ENCODE measurements at regions not wholly inside any gene's neighbourhood (a gene's known extent, or its start where the extent isn't known, plus 50 kb on each side); places are given as distances from the start of the nearest gene placed in this dataset.

DNA sequence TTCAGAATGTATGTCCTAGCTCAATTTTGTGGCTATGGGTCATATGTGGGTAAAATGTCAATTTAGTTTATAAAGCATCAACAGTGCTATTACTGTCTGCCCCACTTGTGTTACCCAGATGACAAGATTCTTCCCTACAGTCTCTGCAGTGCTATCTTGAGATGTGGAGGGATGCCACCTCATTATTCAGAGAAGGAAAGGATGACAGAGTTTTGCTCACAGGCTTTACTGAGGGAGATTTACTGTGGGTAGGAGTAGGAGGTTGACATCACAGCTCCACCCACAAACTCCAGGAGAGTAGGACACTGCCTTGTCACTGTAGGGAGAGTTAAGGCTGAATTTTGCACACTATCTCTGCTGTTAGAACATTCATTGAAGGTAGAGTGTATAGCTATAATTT is 359.3 kb downstream of the HTR1A start:
- TF ChIP-seq, protein P1, sequence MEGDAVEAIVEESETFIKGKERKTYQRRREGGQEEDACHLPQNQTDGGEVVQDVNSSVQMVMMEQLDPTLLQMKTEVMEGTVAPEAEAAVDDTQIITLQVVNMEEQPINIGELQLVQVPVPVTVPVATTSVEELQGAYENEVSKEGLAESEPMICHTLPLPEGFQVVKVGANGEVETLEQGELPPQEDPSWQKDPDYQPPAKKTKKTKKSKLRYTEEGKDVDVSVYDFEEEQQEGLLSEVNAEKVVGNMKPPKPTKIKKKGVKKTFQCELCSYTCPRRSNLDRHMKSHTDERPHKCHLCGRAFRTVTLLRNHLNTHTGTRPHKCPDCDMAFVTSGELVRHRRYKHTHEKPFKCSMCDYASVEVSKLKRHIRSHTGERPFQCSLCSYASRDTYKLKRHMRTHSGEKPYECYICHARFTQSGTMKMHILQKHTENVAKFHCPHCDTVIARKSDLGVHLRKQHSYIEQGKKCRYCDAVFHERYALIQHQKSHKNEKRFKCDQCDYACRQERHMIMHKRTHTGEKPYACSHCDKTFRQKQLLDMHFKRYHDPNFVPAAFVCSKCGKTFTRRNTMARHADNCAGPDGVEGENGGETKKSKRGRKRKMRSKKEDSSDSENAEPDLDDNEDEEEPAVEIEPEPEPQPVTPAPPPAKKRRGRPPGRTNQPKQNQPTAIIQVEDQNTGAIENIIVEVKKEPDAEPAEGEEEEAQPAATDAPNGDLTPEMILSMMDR (IDR thresholded peaks at IDR 0.05), result no peak
- TF ChIP-seq EZH2phosphoT487 (IDR thresholded peaks at IDR 0.05), result no peak
